Tibial nerve (tissue), 4 donors: ENCODE measurements at regions not wholly inside any gene's neighbourhood (a gene's known extent, or its start where the extent isn't known, plus 50 kb on each side); places are given as distances from the start of the nearest gene placed in this dataset.

ENCODE experiments used
- DNase-seq, 2 donors: peaks; one replicate each; pipeline ENCODE4 v3.0.0-alpha.2; 2019; ENCODE audit warnings: low spot score in 2 of 2
- H3K27ac ChIP-seq, 4 donors: fragments of 200-600 bp; sonication (generic) in 3 of 4; one replicate each; pipeline ENCODE4 v1.5.1; 2017 to 2019; ENCODE audit warnings: mild to moderate bottlenecking in 1 of 4
- H3K27me3 ChIP-seq, 2 donors: fragments of 200-600 bp; sonication (generic) in 1 of 2; one replicate each; pipeline versions ENCODE4 v1.5.1 to v1.6.0; 2017 to 2019
- H3K36me3 ChIP-seq, 3 donors: fragments of 200-600 bp; sonication (generic); one replicate each; pipeline ENCODE4 v1.5.1; 2018 to 2019
- H3K4me1 ChIP-seq, 4 donors: fragments of 200-600 bp; sonication (generic) in 3 of 4; one replicate each; pipeline ENCODE4 v1.5.1; 2017 to 2019
- H3K4me3 ChIP-seq, 4 donors: fragments of 200-600 bp; sonication (generic) in 3 of 4; one replicate each; pipeline ENCODE4 v1.5.1; 2017 to 2019; ENCODE audit warnings: mild to moderate bottlenecking in 1 of 4, moderate library complexity in 1 of 4
- H3K9me3 ChIP-seq, 4 donors: fragments of 200-600 bp; sonication (generic) in 3 of 4; one replicate each; pipeline ENCODE4 v1.5.1; 2017 to 2019
- CTCF ChIP-seq, 5 experiments: fragments of 200-600 bp in 3 of 5; fragments of 450-650 bp in 2 of 5; sonication (generic) in 3 of 5; IDR thresholded peaks; one replicate each; pipeline ENCODE4 v1.5.1; 2016 to 2019; ENCODE audit warnings: antibody characterized with exemption in 5 of 5, mild to moderate bottlenecking in 3 of 5, moderate library complexity in 2 of 5
- EP300 ChIP-seq, 2 donors: sonication (generic); formaldehyde crosslinking; IDR thresholded peaks; one replicate each; pipeline ENCODE4 v1.6.1; 2017; ENCODE audit warnings: antibody characterized with exemption in 2 of 2, mild to moderate bottlenecking in 1 of 2
- POLR2A ChIP-seq, 2 donors: fragments of 450-650 bp; IDR thresholded peaks; one replicate each; pipeline ENCODE4 v1.6.1; 2017; ENCODE audit warnings: antibody characterized with exemption in 2 of 2, mild to moderate bottlenecking in 2 of 2, moderate library complexity in 2 of 2
- WGBS, 2 donors: methylation state at CpG; one replicate each; pipeline ENCODE4 v1.1.5; 2018; 5-methylcytosine and 5-hydroxymethylcytosine counted together

GRCh38 chr18:78774741-78775141 lies 204.9 kb upstream of the SALL3 start:
- Histone ChIP-seq H3K27me3 (peaks cover 0 to 10% of the 10 kb centered on the region in 2 donors), H3K9me3 (no peaks in the 10 kb centered on the region), H3K27ac (no peak overlapping the region), H3K4me1 (no peaks in the 10 kb centered on the region), H3K36me3 (no peaks in the 10 kb centered on the region), H3K4me3 (no peak overlapping the region)
- DNase-seq, result no peak
- 89 to 90% methylated on average over 21 to 22 of the region's 22 CpGs for WGBS, 2 donors
- no peak for TF ChIP-seq EP300 (IDR thresholded peaks at IDR 0.05)
- no peak for TF ChIP-seq POLR2A (IDR thresholded peaks at IDR 0.05)
- no peak for TF ChIP-seq CTCF (IDR thresholded peaks at IDR 0.05)

- 91 to 93% methylated on average over 5 of the region's 5 CpGs for WGBS, 2 donors
- TF ChIP-seq EP300 (IDR thresholded peaks at IDR 0.05) (no peak), CTCF (IDR thresholded peaks at IDR 0.05) (no peak), POLR2A (IDR thresholded peaks at IDR 0.05) (no peak)
- H3K4me1 ChIP-seq, result no peaks in the 10 kb centered on the region
- H3K9me3 ChIP-seq, result no peaks in the 10 kb centered on the region
- DNase-seq, result no peak
- no peak overlapping the region for H3K4me3 ChIP-seq
- no peaks in the 10 kb centered on the region for H3K27me3 ChIP-seq
- H3K27ac ChIP-seq, result no peak overlapping the region
- no peaks in the 10 kb centered on the region for H3K36me3 ChIP-seq
Measured at GRCh38 chr18:78776151-78776550, 203.5 kb upstream of the SALL3 start.

- DNase-seq, result no peak
- Histone ChIP-seq H3K36me3 (no peaks in the 10 kb centered on the region), H3K27me3 (no peaks in the 10 kb centered on the region), H3K27ac (no peak overlapping the region), H3K4me3 (no peak overlapping the region), H3K9me3 (no peaks in the 10 kb centered on the region), H3K4me1 (no peaks in the 10 kb centered on the region)
- 83 to 85% methylated on average over 17 of the region's 17 CpGs for WGBS, 2 donors
- TF ChIP-seq CTCF (IDR thresholded peaks at IDR 0.05) (no peak), EP300 (IDR thresholded peaks at IDR 0.05) (no peak), POLR2A (IDR thresholded peaks at IDR 0.05) (no peak)
Measured at GRCh38 chr18:78776706-78777285, 202.8 kb upstream of the SALL3 start.

GRCh38 chr18:78777992-78778391 lies 201.6 kb upstream of the SALL3 start:
- no peak for DNase-seq
- H3K36me3 ChIP-seq, result no peaks in the 10 kb centered on the region
- no peaks in the 10 kb centered on the region for H3K4me1 ChIP-seq
- WGBS, 2 donors, result 89 to 92% methylated on average over 13 to 17 of the region's 17 CpGs
- TF ChIP-seq POLR2A (IDR thresholded peaks at IDR 0.05) (no peak), EP300 (IDR thresholded peaks at IDR 0.05) (no peak), CTCF (IDR thresholded peaks at IDR 0.05) (no peak)
- no peaks in the 10 kb centered on the region for H3K9me3 ChIP-seq
- H3K27ac ChIP-seq, result no peak overlapping the region
- no peak overlapping the region for H3K4me3 ChIP-seq
- H3K27me3 ChIP-seq, result no peaks in the 10 kb centered on the region

- WGBS, 2 donors, result 90 to 93% methylated on average over 15 of the region's 15 CpGs
- Histone ChIP-seq H3K9me3 (no peaks in the 10 kb centered on the region), H3K4me3 (no peak overlapping the region), H3K4me1 (no peaks in the 10 kb centered on the region), H3K27ac (no peak overlapping the region), H3K27me3 (no peaks in the 10 kb centered on the region), H3K36me3 (no peaks in the 10 kb centered on the region)
- no peak for DNase-seq
- TF ChIP-seq EP300 (IDR thresholded peaks at IDR 0.05) (no peak), POLR2A (IDR thresholded peaks at IDR 0.05) (no peak), CTCF (IDR thresholded peaks at IDR 0.05) (no peak)
Measured at GRCh38 chr18:78778651-78779050, 201.0 kb upstream of the SALL3 start.
